Neuronal stem cell (in vitro differentiated cells): ENCODE measurements at regions not wholly inside any gene's neighbourhood (a gene's known extent, or its start where the extent isn't known, plus 50 kb on each side); places are given as distances from the start of the nearest gene placed in this dataset.

Experiments used
- DNase-seq: peaks from one replicate; pipeline ENCODE4 v3.0.0-alpha.2; 2013; ENCODE audit warnings: low spot score
- H2AFZ ChIP-seq: one replicate; pipeline ENCODE4 v1.6.1; 2013; ENCODE audit warnings: mild to moderate bottlenecking, low read length, inconsistent platforms
- H2AK5ac ChIP-seq: 2 replicates; pipeline ENCODE4 v1.6.1; 2013; ENCODE audit warnings: low read depth, mild to moderate bottlenecking, inconsistent platforms, low read length, moderate library complexity, mixed read lengths
- H2BK120ac ChIP-seq: 2 replicates; pipeline ENCODE4 v1.6.1; 2013; ENCODE audit warnings: low read depth, mild to moderate bottlenecking, inconsistent platforms, low read length, moderate library complexity, mixed read lengths
- H2BK12ac ChIP-seq: one replicate; pipeline ENCODE4 v1.6.1; 2013; ENCODE audit warnings: low read length, inconsistent platforms
- H2BK15ac ChIP-seq: 2 replicates; pipeline ENCODE4 v1.6.1; 2013; ENCODE audit warnings: mild to moderate bottlenecking, low read length, inconsistent platforms, mixed read lengths
- H2BK5ac ChIP-seq: one replicate; pipeline ENCODE4 v1.6.1; 2013; ENCODE audit warnings: inconsistent platforms, mild to moderate bottlenecking, low read length, moderate library complexity
- H3K14ac ChIP-seq: one replicate; pipeline ENCODE4 v1.6.1; 2013; ENCODE audit warnings: low read length, inconsistent platforms
- H3K18ac ChIP-seq: 2 replicates; pipeline ENCODE4 v1.6.1; 2013; ENCODE audit warnings: low read length, inconsistent platforms
- H3K23ac ChIP-seq: 2 replicates; pipeline ENCODE4 v1.6.1; 2013; ENCODE audit warnings: low read depth, mild to moderate bottlenecking, mixed read lengths, low read length, inconsistent platforms; ENCODE audit not compliant: poor library complexity
- H3K27ac ChIP-seq: replicated peaks from 3 replicates; pipeline ENCODE4 v1.5.1; 2013; ENCODE audit warnings: low read length, inconsistent platforms
- H3K27me3 ChIP-seq, 3 experiments: 2 replicates each; pipeline ENCODE4 v1.6.1; 2013; ENCODE audit warnings: low read length in 3 of 3, mild to moderate bottlenecking in 2 of 3, inconsistent platforms in 1 of 3, low read depth in 1 of 3, mixed read lengths in 1 of 3, moderate library complexity in 1 of 3; ENCODE audit not compliant: control insufficient read depth in 3 of 3, insufficient read depth in 3 of 3
- H3K36me3 ChIP-seq, 2 donors: replicated peaks in 1 of 2; 2 replicates each; pipeline ENCODE4 v1.6.1; 2013; ENCODE audit warnings: low read length in 2 of 2; ENCODE audit not compliant: control insufficient read depth in 2 of 2, insufficient read depth in 2 of 2
- H3K4ac ChIP-seq: 2 replicates; pipeline ENCODE4 v1.6.1; 2013; ENCODE audit warnings: inconsistent platforms, mild to moderate bottlenecking, low read length, moderate library complexity
- H3K4me1 ChIP-seq, 2 donors: 1 replicate in 1 of 2; 2 replicates in 1 of 2; pipeline ENCODE4 v1.6.1; 2013; ENCODE audit warnings: low read length in 2 of 2, low read depth in 1 of 2; ENCODE audit not compliant: control insufficient read depth in 2 of 2, insufficient read depth in 1 of 2
- H3K4me2 ChIP-seq: one replicate; pipeline ENCODE4 v1.6.1; 2013; ENCODE audit warnings: mild to moderate bottlenecking, low read length, inconsistent platforms; ENCODE audit not compliant: insufficient read depth, poor library complexity, severe bottlenecking
- H3K4me3 ChIP-seq, 2 donors: 2 replicates each; pipeline ENCODE4 v1.5.1; 2013; ENCODE audit warnings: low read length in 2 of 2, mild to moderate bottlenecking in 2 of 2, inconsistent platforms in 1 of 2, moderate library complexity in 1 of 2
- H3K79me1 ChIP-seq: one replicate; pipeline ENCODE4 v1.6.1; 2013; ENCODE audit warnings: low read depth, mild to moderate bottlenecking, inconsistent platforms, low read length, moderate library complexity
- H3K9ac ChIP-seq: one replicate; pipeline ENCODE4 v1.6.1; 2013; ENCODE audit warnings: mild to moderate bottlenecking, low read depth, low read length, inconsistent platforms; ENCODE audit not compliant: poor library complexity
- H3K9me3 ChIP-seq, 2 donors: replicated peaks in 1 of 2; 2 replicates each; pipeline versions ENCODE3 to v1.6.1; 2013; ENCODE audit warnings: low read length in 2 of 2, mild to moderate bottlenecking in 2 of 2, inconsistent platforms in 1 of 2, low read depth in 1 of 2, mixed read lengths in 1 of 2, moderate library complexity in 1 of 2; ENCODE audit not compliant: control insufficient read depth in 2 of 2, insufficient read depth in 1 of 2
- H4K8ac ChIP-seq: one replicate; pipeline ENCODE4 v1.6.1; 2013; ENCODE audit warnings: low read depth, mild to moderate bottlenecking, inconsistent platforms, low read length, moderate library complexity
- H4K91ac ChIP-seq: one replicate; pipeline ENCODE4 v1.6.1; 2013; ENCODE audit warnings: low read length, low read depth, mild to moderate bottlenecking, inconsistent platforms; ENCODE audit not compliant: poor library complexity
- WGBS, 2 donors: extraction: QIAGEN DNeasy Blood & Tissue Kit; methylation state at CpG; one replicate each; pipeline ENCODE4 v1.1.7; 2013; ENCODE audit warnings: missing lambda C conversion rate in 2 of 2, mixed read lengths in 1 of 2; ENCODE audit not compliant: insufficient read length in 2 of 2, insufficient replicate concordance in 1 of 2; ENCODE audit errors: extremely low coverage in 2 of 2; 5-methylcytosine and 5-hydroxymethylcytosine counted together

DNA sequence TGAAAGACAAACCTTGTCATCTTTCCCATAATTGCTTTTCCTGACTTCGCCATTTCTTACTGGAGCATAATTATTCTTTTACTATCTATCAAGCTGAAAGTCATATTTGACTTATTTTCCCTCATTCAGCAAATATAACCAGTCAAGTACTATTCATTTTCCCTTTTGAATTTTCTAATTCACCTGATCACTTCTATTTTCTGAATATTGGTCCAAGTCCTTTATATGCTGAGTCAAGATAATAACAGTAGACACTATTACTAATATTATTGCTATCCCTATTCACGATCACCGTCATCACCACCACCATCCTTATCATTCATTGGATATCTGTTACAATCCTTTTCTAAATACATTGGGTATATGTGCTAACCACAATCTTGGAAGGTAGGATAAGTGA lies 728.0 kb downstream of the NOVA1 start:
- Histone ChIP-seq H2BK12ac (no peak overlapping the region), H3K23ac (no peak overlapping the region), H3K14ac (no peak overlapping the region), H2AK5ac (no peak overlapping the region), H3K9ac (no peak overlapping the region), H3K9me3 (no peaks in the 10 kb centered on the region), H2BK5ac (no peak overlapping the region), H2AFZ (no peak overlapping the region), H4K8ac (no peak overlapping the region), H3K4me2 (no peak overlapping the region), H3K4ac (no peak overlapping the region), H3K27me3 (no peaks in the 10 kb centered on the region), H3K36me3 (no peaks in the 10 kb centered on the region), H3K79me1 (no peaks in the 10 kb centered on the region), H4K91ac (no peak overlapping the region), H2BK15ac (no peak overlapping the region), H3K27ac (no peak overlapping the region), H3K18ac (no peak overlapping the region), H3K4me3 (no peak overlapping the region), H3K4me1 (no peaks in the 10 kb centered on the region), H2BK120ac (no peak overlapping the region)
- 100% methylated on average over 2 of the region's 3 CpGs; no CpG with 5 or more reads in 1 of the 2 donors for WGBS, 2 donors
- DNase-seq = no peak

DNA sequence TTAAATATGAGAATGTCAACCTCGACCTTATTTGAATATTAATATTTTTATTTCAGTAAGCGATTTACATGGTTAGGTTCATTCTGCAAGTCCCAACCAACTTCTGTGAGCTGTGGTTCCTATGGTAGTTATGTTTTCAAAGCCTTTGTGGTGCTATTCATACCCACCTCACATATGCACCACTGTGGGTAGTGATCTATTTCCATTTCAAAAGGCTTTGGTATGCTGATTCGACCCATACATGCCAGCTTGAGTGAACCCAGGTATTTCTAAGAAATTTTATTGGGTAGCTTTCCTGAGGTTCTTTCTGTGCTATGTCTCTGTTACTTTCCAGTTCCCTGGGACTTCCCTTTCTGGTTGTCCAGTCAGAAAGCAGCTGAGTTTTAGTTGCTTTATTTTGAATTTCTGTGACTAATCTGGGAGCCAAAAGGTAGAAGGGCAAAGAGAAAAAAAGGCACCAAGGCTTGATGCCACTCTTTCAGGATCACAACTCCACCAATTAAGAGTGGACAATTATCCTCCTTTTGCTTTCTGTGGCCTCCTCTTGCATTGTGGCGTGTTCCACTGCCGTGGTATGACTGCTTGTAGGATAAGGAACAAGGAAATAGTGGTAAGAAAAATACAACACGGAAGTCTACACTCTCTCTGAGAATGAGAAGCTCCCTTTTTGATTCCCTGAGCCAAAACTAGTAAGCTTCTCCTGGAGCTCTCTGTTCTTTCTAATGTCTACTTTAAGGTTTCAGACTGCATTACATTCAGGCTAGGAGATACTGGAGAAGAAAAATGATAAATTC lies 729.1 kb downstream of the NOVA1 start:
- Histone ChIP-seq H3K27me3 (no peaks in the 10 kb centered on the region), H2BK15ac (no peak overlapping the region), H3K4ac (no peak overlapping the region), H3K79me1 (no peaks in the 10 kb centered on the region), H2AK5ac (no peak overlapping the region), H4K8ac (no peak overlapping the region), H3K9me3 (no peaks in the 10 kb centered on the region), H2BK12ac (no peak overlapping the region), H2AFZ (no peak overlapping the region), H2BK5ac (no peak overlapping the region), H4K91ac (no peak overlapping the region), H3K27ac (no peak overlapping the region), H3K18ac (no peak overlapping the region), H3K23ac (no peak overlapping the region), H3K4me1 (no peaks in the 10 kb centered on the region), H2BK120ac (no peak overlapping the region), H3K9ac (no peak overlapping the region), H3K4me2 (no peak overlapping the region), H3K36me3 (no peaks in the 10 kb centered on the region), H3K4me3 (no peak overlapping the region), H3K14ac (no peak overlapping the region)
- no peak for DNase-seq
- WGBS, 2 donors = no CpG with 5 or more reads among the region's 6 CpGs

DNA sequence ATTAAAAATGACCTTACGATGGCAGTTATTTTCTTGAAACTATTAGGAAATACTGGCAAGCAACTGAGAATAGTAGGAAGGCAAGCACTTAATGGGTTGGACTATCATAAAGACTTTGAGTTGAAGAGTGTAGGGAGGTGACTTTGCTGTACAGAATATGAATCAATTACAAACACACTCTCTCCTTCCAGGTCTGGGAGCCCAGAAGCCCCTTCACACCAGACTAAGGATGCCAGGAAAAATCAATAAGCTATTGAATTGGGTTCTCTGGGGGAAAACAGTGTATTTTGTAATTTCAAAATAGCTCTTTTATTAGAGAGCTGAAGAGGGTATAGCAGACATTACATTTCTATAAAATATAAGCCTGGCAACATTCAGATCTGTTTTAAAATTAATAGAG lies 736.4 kb downstream of the NOVA1 start:
- Histone ChIP-seq H3K36me3 (no peaks in the 10 kb centered on the region), H3K4me2 (no peak overlapping the region), H3K23ac (no peak overlapping the region), H3K4ac (no peak overlapping the region), H3K4me1 (no peaks in the 10 kb centered on the region), H3K79me1 (no peaks in the 10 kb centered on the region), H2AFZ (no peak overlapping the region), H3K14ac (no peak overlapping the region), H4K91ac (no peak overlapping the region), H2BK12ac (no peak overlapping the region), H2BK5ac (no peak overlapping the region), H2AK5ac (no peak overlapping the region), H3K9me3 (peaks cover 0 to 7% of the 10 kb centered on the region in 2 donors), H3K4me3 (no peak overlapping the region), H2BK120ac (no peak overlapping the region), H3K27me3 (no peaks in the 10 kb centered on the region), H3K18ac (no peak overlapping the region), H3K27ac (no peak overlapping the region), H4K8ac (no peak overlapping the region), H2BK15ac (no peak overlapping the region), H3K9ac (no peak overlapping the region)
- DNase-seq = no peak
- WGBS, 2 donors = no CpG with 5 or more reads among the region's 1 CpG

DNA sequence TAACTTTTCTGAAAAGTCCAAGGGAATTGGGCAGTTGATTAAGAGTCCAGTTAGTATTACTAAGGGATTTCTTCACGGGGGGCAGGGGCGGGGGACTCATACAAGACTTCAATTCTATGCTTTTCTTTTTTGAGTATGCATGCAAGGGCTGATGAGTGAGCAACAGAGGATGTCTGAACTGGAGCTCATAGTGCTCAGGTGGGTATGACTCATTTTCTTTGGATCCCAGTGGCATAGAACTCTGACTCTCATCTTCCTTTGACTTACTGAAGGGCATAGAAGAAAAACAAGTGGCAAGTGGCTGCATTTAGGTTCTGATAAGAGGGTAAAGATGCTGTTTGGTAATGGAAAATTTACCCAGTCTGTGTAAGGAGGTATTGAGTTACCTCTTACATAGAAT lies 749.2 kb downstream of the NOVA1 start:
- Histone ChIP-seq H2BK120ac (no peak overlapping the region), H3K27ac (no peak overlapping the region), H4K8ac (no peak overlapping the region), H3K36me3 (no peaks in the 10 kb centered on the region), H3K4ac (no peak overlapping the region), H3K4me3 (no peak overlapping the region), H3K79me1 (no peaks in the 10 kb centered on the region), H3K27me3 (no peaks in the 10 kb centered on the region), H3K23ac (no peak overlapping the region), H3K4me1 (no peaks in the 10 kb centered on the region), H2BK12ac (no peak overlapping the region), H3K14ac (no peak overlapping the region), H3K4me2 (no peak overlapping the region), H3K18ac (no peak overlapping the region), H4K91ac (no peak overlapping the region), H2AK5ac (no peak overlapping the region), H3K9me3 (no peaks in the 10 kb centered on the region), H3K9ac (no peak overlapping the region), H2BK15ac (no peak overlapping the region), H2BK5ac (no peak overlapping the region), H2AFZ (no peak overlapping the region)
- no peak for DNase-seq
- no CpG with 5 or more reads among the region's 2 CpGs for WGBS, 2 donors
